Suprapubic skin (tissue), 4 donors: ENCODE measurements at regions not wholly inside any gene's neighbourhood (a gene's known extent, or its start where the extent isn't known, plus 50 kb on each side); places are given as distances from the start of the nearest gene placed in this dataset.

Experiments
- CTCF ChIP-seq, 2 donors: fragments of 200-600 bp in 1 of 2; fragments of 450-650 bp in 1 of 2; sonication (generic) in 1 of 2; IDR thresholded peaks; one replicate each; pipeline ENCODE4 v1.5.1; 2016 to 2019; ENCODE audit warnings: antibody characterized with exemption in 2 of 2, mild to moderate bottlenecking in 1 of 2, moderate library complexity in 1 of 2
- POLR2A ChIP-seq, 2 donors: fragments of 450-650 bp; IDR thresholded peaks; one replicate each; pipeline ENCODE4 v1.6.1; 2017; ENCODE audit warnings: antibody characterized with exemption in 2 of 2, mild to moderate bottlenecking in 2 of 2, moderate library complexity in 2 of 2
- POLR2AphosphoS5 ChIP-seq, 3 donors: sonication (generic); formaldehyde crosslinking; IDR thresholded peaks; one replicate each; pipeline ENCODE4 v1.6.1; 2017; ENCODE audit warnings: antibody characterized with exemption in 3 of 3

GRCh38 chr1:5460974-5461373, 531.3 kb downstream of the NPHP4 start:
- TF ChIP-seq CTCF (IDR thresholded peaks at IDR 0.05): no peak
- TF ChIP-seq POLR2A (IDR thresholded peaks at IDR 0.05): no peak
- no peak for TF ChIP-seq POLR2AphosphoS5 (IDR thresholded peaks at IDR 0.05)
